ENCODE measurements at regions not wholly inside any gene's neighbourhood (a gene's known extent, or its start where the extent isn't known, plus 50 kb on each side); places are given as distances from the start of the nearest gene placed in this dataset.

- no TSS peak for BruUV-seq (replicated peaks)
- H3K27me3 ChIP-seq (ENCODE audit: control insufficient read depth, insufficient read depth, low read length) = no peaks in the 10 kb centered on the region
- POLR2A ChIA-PET = no interaction called here
- intact Hi-C loops (cut with micrococcal nuclease; ENCODE audit: unreplicated experiment) = loop anchor here (10.0 kb wide), 1 partner anchor 60 kb away; no protein-coding TSS in a partner anchor
- no peaks in the 10 kb centered on the region for H3K9me3 ChIP-seq (ENCODE audit: control insufficient read depth, insufficient read depth, low read depth, low read length)
- no peak overlapping the region for H3K4me3 ChIP-seq (ENCODE audit: low read depth in 2 of 2, low read length in 2 of 2)
- TF ChIP-seq POLR2AphosphoS5 (IDR thresholded peaks at IDR 0.05; ENCODE audit: low read depth, low read length) = no peak
- no peak for TF ChIP-seq TCF7L2 (IDR thresholded peaks at IDR 0.05; ENCODE audit: low read depth, low read length)
- TF ChIP-seq CTCF (IDR thresholded peaks at IDR 0.05) = no peak
- TF ChIP-seq SIN3A (IDR thresholded peaks at IDR 0.05; ENCODE audit: borderline replicate concordance, insufficient read depth, low read depth, low read length) = no peak
- TF ChIP-seq REST (IDR thresholded peaks at IDR 0.05; ENCODE audit: insufficient read depth in 1 of 2, low read depth in 2 of 2, low read length in 1 of 2) = no peak
- in situ Hi-C loops (cut with HindIII; ENCODE audit: low pct_unique_long_range_greater_than_20kb, low sequenced_read_pairs) = no loop called here
- CTCF ChIA-PET = no interaction called here
- DNase-seq (ENCODE audit: low read depth, low spot score) = no peak
- H3K36me3 ChIP-seq (ENCODE audit: control insufficient read depth, insufficient read depth, low read length) = no peaks in the 10 kb centered on the region
- ATAC-seq = no peak
- H3K27ac ChIP-seq (ENCODE audit: low read length) = no peak overlapping the region
- no peaks in the 10 kb centered on the region for H3K4me1 ChIP-seq (ENCODE audit: control insufficient read depth, insufficient read depth, low read length)
Observed at GRCh38 chrX:87924619-87925018, 407.0 kb downstream of the KLHL4 start.

GRCh38 chrX:87941841-87942240, 424.2 kb downstream of the KLHL4 start:
- TF ChIP-seq CTCF (IDR thresholded peaks at IDR 0.05) (no peak), TCF7L2 (IDR thresholded peaks at IDR 0.05; ENCODE audit: low read depth, low read length) (no peak), REST (IDR thresholded peaks at IDR 0.05; ENCODE audit: insufficient read depth in 1 of 2, low read depth in 2 of 2, low read length in 1 of 2) (no peak), SIN3A (IDR thresholded peaks at IDR 0.05; ENCODE audit: borderline replicate concordance, insufficient read depth, low read depth, low read length) (no peak), POLR2AphosphoS5 (IDR thresholded peaks at IDR 0.05; ENCODE audit: low read depth, low read length) (no peak)
- in situ Hi-C loops (cut with HindIII; ENCODE audit: low pct_unique_long_range_greater_than_20kb, low sequenced_read_pairs) (no loop called here), intact Hi-C loops (cut with micrococcal nuclease; ENCODE audit: unreplicated experiment) (no loop called here)
- Histone ChIP-seq H3K27me3 (ENCODE audit: control insufficient read depth, insufficient read depth, low read length) (no peaks in the 10 kb centered on the region), H3K9me3 (ENCODE audit: control insufficient read depth, insufficient read depth, low read depth, low read length) (no peaks in the 10 kb centered on the region), H3K36me3 (ENCODE audit: control insufficient read depth, insufficient read depth, low read length) (no peaks in the 10 kb centered on the region), H3K4me3 (ENCODE audit: low read depth in 2 of 2, low read length in 2 of 2) (no peak overlapping the region), H3K4me1 (ENCODE audit: control insufficient read depth, insufficient read depth, low read length) (no peaks in the 10 kb centered on the region), H3K27ac (ENCODE audit: low read length) (no peak overlapping the region)
- POLR2A ChIA-PET = no interaction called here
- BruUV-seq (replicated peaks) = no TSS peak
- DNase-seq (ENCODE audit: low read depth, low spot score) (no peak), ATAC-seq (no peak)
- CTCF ChIA-PET = no interaction called here

Data from Panc1 (cell line).